Cardiac muscle cell (in vitro differentiated cells and primary cell): ENCODE measurements at regions not wholly inside any gene's neighbourhood (a gene's known extent, or its start where the extent isn't known, plus 50 kb on each side); places are given as distances from the start of the nearest gene placed in this dataset.

Experiments
- DNase-seq, 2 donors: peaks; one replicate each; pipeline versions ENCODE4 v3.0.0 to v3.0.0-alpha.2; 2010 to 2017; ENCODE audit warnings: low read depth in 1 of 2, low spot score in 1 of 2
- H3K27ac ChIP-seq: fragments of 200-600 bp; sonication (generic); 2 replicates; pipeline ENCODE4 v1.5.1; 2016
- H3K27me3 ChIP-seq: fragments of 200-600 bp; sonication (generic); 2 replicates; pipeline ENCODE4 v1.6.0; 2016; ENCODE audit warnings: control low read depth
- H3K36me3 ChIP-seq: fragments of 200-600 bp; sonication (generic); 2 replicates; pipeline ENCODE4 v1.5.1; 2016; ENCODE audit warnings: control low read depth
- H3K4me1 ChIP-seq: fragments of 200-600 bp; sonication (generic); 2 replicates; pipeline ENCODE4 v1.8.1; 2017; ENCODE audit warnings: low read depth, mild to moderate bottlenecking, mixed run types
- H3K4me3 ChIP-seq: fragments of 200-600 bp; sonication (generic); 2 replicates; pipeline ENCODE4 v1.5.1; 2016; ENCODE audit warnings: mild to moderate bottlenecking
- H3K9me3 ChIP-seq: fragments of 200-600 bp; sonication (generic); 2 replicates; pipeline ENCODE4 v1.5.1; 2017; ENCODE audit warnings: low read depth, mild to moderate bottlenecking, control low read depth
- TF ChIP-seq, protein P1 (sequence below): IDR thresholded peaks from 2 replicates; pipeline ENCODE4 v1.5.1; 2012; ENCODE audit warnings: low read depth, mild to moderate bottlenecking, low read length

DNA sequence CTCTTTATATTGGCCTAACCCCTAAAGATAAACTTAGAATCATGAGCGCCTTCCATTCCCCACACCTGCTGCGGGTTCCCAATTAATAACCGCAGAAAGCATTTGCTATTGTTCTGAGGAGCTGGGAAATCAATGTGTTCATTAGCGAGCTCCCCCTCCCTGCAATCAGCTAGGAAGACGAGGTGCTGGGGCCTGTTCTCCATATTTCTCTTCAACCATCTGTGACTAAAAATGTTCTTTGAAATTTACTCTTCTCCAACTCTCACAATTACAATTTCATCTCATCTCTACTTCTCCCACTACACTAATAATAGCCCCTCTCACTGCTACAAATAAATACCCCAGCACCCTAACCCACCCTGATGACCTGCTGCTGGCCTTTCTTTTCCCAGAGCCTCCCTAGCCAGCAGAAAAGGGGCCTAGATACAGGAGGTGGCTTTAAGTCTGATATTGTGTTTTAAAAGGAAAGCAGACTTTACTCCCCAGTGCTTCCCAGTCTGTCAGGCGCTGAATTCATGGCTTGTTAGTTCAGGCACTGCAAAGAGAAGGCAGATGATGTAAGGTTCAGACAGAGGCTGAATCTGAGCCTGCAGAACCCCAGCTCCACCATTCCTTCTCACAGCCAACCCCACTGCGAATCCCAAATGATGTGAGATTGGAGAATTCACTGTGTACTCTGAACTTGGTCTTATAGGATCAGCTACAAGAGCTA lies 477.5 kb upstream of the DAB1 start:
- Histone ChIP-seq H3K4me3 (no peak overlapping the region), H3K27ac (no peak overlapping the region), H3K36me3 (no peaks in the 10 kb centered on the region), H3K9me3 (no peaks in the 10 kb centered on the region), H3K27me3 (no peaks in the 10 kb centered on the region), H3K4me1 (no peaks in the 10 kb centered on the region)
- TF ChIP-seq, protein P1, sequence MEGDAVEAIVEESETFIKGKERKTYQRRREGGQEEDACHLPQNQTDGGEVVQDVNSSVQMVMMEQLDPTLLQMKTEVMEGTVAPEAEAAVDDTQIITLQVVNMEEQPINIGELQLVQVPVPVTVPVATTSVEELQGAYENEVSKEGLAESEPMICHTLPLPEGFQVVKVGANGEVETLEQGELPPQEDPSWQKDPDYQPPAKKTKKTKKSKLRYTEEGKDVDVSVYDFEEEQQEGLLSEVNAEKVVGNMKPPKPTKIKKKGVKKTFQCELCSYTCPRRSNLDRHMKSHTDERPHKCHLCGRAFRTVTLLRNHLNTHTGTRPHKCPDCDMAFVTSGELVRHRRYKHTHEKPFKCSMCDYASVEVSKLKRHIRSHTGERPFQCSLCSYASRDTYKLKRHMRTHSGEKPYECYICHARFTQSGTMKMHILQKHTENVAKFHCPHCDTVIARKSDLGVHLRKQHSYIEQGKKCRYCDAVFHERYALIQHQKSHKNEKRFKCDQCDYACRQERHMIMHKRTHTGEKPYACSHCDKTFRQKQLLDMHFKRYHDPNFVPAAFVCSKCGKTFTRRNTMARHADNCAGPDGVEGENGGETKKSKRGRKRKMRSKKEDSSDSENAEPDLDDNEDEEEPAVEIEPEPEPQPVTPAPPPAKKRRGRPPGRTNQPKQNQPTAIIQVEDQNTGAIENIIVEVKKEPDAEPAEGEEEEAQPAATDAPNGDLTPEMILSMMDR = no peak
- no peak for DNase-seq

DNA sequence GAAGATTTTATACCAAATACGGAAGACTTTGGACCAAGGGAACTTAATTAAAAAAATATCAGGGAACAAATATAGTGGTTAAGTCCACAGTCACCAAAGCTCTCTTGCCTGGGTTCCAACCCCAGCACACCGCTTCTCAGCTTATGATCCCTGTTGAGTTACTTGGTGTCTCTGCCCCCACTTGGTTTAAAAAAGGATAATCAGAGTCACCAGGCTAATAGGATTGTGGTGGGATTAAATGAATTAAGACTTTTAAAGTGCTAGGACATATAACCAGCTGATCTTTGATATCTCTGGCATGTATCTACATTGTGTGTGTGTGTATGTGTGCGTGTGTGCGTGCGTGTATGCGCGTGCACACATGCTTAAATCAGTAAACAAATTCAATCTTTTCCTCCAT lies 474.7 kb upstream of the DAB1 start:
- Histone ChIP-seq H3K4me3 (no peak overlapping the region), H3K27ac (no peak overlapping the region), H3K27me3 (no peaks in the 10 kb centered on the region), H3K4me1 (no peaks in the 10 kb centered on the region), H3K36me3 (no peaks in the 10 kb centered on the region), H3K9me3 (no peaks in the 10 kb centered on the region)
- no peak for DNase-seq
- TF ChIP-seq, protein P1 = no peak

DNA sequence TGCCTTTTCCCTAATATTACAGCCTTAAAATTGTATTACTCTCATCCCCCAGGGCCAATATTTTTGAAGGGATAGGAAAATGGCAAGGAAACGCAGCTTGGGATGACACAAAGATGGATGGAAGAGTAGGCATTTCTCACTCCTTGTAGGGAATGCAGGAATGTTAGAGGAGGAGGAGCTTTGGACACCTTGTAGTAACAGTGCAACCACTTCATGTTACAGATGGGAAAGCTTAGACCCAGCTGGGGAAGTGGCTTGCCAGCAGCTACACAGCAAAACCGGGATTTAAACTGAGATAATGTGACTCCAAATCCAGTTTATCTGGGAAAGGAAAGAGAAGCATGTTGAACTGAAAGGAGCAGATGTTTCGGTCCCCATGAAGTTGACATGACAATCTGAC lies 473.7 kb upstream of the DAB1 start:
- Histone ChIP-seq H3K4me3 (no peak overlapping the region), H3K27me3 (no peaks in the 10 kb centered on the region), H3K9me3 (no peaks in the 10 kb centered on the region), H3K27ac (no peak overlapping the region), H3K36me3 (no peaks in the 10 kb centered on the region), H3K4me1 (no peaks in the 10 kb centered on the region)
- TF ChIP-seq, protein P1 = no peak
- DNase-seq = no peak

DNA sequence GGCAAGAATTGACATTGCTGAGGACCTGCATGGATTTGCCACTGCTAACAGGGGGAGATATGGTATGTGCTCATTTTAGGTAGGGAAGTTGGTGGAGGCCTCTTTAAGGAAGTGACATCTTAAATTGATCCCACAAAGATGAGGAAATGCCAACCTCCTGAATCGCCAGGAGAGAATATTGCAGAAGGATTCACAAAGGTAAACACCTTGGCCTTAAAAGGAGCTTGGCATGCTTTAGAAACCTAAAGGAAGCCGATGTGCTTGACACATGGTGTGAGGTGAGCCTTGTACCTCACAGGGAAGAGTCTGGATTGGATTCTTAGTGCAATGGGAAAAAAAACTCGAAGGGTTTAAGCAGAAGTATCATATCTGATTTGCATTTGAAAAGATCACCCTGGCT lies 470.5 kb upstream of the DAB1 start:
- DNase-seq = no peak
- TF ChIP-seq, protein P1 = no peak
- no peaks in the 10 kb centered on the region for H3K36me3 ChIP-seq
- H3K4me3 ChIP-seq = no peak overlapping the region
- no peaks in the 10 kb centered on the region for H3K27me3 ChIP-seq
- H3K9me3 ChIP-seq = no peaks in the 10 kb centered on the region
- no peaks in the 10 kb centered on the region for H3K4me1 ChIP-seq
- no peak overlapping the region for H3K27ac ChIP-seq

DNA sequence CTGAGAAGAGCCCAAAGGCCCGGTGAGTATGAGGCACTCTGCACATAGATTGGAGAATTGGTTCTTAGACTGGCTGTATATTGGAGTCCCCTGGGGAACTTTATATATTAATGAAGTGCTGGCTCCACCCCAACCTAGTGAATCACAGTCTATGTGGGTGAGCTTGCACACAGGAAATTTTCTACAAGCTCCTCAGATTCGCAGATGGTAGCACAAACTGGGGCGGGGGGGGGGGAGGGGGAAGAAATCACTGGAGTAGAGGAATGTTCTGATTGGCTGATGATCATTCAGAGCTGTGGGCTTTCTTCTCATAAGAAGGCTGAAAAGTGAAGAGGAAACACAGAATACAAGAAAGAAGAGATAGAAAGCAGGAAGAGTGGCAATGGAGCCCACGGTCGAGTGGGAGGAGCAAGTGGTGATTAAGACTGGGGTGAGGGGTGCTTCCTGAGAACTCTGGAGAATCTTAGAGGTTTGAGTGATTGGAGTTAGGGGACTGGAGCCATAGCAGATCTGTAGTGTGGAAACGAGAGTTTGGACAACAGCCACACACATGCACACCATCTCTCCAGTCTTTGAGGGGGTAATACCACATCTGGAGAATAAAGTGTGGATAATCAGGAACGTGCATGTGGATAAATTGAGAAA lies 465.9 kb upstream of the DAB1 start:
- H3K9me3 ChIP-seq = no peaks in the 10 kb centered on the region
- H3K36me3 ChIP-seq = no peaks in the 10 kb centered on the region
- TF ChIP-seq, protein P1 = no peak
- peak in 1 of 2 donors; percentile 12 for DNase-seq
- no peaks in the 10 kb centered on the region for H3K4me1 ChIP-seq
- H3K27ac ChIP-seq = no peak overlapping the region
- H3K4me3 ChIP-seq = no peak overlapping the region
- no peaks in the 10 kb centered on the region for H3K27me3 ChIP-seq
